Stromal cell of bone marrow (primary cell): ENCODE measurements at regions not wholly inside any gene's neighbourhood (a gene's known extent, or its start where the extent isn't known, plus 50 kb on each side); places are given as distances from the start of the nearest gene placed in this dataset.
A peak's percentile ranks its signal among the peaks of the same experiment; 100 is the strongest.

Experiments used
- DNase-seq: peaks from one replicate; pipeline ENCODE4 v3.0.0-alpha.2; 2012; ENCODE audit warnings: low read depth

DNA sequence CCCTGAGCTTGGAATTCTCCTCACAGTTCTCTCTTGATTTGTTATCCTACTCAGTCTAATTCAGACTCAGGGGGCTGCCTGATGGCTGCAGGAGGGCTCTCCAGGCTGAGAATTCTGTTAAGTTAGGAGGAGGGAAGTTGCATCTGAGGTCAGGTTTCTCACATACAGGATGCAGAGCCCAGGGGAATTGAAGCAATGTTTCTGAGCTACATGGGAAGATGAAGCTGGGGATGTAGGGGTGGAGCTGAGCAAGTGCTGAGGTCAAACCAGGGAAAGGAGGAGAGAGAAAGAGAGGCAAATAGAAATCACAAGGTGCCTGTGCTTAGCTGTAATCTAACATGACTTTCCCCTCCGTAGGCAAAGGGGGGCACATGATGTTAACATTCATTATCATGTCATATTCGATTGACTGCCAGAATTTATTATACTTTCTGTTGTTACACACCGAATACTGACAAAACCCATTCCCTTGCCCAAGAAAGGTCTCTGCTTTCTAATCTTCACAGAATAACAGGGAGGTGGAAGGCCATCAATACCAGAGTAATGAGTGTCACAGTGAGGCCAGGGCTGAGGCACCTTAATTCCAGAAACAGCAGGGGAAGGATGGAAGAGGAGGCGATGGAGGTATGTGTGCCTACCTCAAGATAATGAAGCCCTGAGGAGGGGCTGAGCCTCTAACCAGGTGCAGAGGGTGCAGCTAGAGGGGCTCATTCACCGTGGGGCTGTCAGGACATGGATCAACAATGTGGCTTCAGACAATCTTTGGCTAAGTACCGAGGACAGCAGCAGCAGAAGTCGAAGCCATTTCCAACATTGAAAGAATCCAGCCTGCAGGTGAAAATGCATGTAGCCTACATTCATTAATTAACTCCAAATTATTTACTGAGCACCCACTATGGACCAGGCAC is 205.4 kb upstream of the SNX19 start:
- DNase-seq, result no peak

DNA sequence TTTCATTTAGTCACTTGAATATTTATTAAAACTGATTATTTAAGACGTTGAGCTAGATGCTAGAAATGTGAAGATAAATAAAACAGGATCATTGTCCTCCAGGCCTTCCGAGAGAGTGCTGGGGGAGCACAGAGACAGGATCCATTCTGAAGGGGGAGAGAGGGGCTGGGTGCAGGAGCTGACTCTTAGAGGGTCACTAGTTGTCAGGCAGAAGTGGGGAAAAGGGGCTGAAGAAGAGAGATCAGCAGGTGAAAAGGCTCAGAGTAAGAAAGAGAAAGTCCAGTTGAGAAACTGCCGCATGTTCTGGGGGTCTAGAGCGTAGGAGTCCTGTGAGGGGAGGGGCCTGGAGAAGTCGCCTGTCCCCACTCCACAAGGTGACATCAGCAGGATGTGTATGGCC is 206.2 kb upstream of the SNX19 start:
- no peak for DNase-seq

DNA sequence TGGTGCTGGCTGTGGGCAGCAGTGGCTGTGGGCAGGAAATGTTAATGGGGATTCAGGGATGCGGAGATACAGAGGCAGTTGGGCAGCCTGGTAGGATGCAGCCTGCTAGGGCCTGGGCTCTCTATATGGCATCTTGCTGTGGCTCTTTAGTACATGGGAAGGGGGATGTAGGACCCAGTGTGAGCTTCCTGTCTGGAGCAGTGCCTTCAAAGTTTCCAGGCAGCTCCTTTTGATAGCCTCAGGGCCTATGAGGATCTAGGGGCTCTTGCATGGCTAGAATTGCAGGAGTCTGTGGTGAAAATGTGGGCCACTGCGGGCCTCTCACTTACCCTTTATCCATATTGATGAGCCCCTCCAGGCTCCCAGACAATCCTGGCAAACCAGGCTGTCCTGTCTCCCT is 213.2 kb upstream of the SNX19 start:
- DNase-seq, result no peak

DNA sequence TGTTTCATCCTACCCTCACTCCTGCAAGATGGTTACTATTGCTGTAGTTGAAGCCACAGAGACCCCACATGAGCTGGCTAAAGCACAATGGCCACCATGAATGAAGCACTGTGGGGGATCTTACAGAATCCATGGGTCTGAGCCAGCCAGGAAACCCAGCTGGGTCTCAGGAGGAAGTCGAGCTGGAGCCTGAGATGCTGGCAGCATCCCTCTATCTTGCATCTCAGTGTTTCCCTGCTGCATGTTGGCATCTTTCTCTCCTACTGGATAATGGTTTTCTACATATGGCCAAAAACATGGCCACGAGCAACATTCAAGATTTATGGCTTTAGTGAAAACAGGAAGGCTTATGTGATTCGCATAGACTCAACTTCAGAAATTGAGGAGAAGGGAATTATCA is 219.3 kb upstream of the SNX19 start:
- no peak for DNase-seq

DNA sequence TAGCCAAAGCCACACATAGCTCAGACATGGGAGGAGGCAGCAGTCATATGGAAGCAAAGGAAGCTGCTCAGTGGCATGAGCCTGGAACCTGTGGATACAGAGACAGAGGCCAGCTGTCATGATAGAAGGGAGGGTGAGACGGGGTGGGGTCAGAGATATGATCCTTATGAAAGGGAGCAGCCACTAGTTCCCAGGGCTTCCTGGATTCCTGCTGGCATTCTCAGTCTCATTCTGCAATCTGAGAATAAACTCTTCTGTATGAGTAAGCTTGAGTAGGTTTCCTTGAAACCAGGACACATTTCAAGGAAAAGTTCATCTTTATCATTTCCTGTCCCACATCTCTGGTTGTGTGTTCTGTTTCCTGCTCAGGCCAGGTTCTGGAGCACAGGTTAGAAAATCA is 220.2 kb upstream of the SNX19 start:
- no peak for DNase-seq

DNA sequence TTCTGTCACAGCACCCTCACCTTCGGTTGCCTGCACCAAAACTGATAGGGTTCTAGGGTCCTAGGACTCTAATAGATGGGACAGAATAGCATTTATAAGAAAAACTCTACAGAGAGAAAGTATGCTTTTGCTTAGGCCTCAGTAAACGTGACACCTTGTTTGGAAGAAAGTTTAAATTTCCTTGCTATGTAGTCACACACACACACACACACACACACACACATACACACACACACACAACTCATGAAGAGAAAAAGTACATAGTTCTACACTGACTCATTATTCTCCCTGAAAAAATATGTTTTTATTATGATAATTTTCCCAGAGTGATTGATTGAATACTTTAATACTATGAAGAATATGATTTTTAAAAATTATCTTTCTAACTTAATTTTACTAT is 220.8 kb upstream of the SNX19 start:
- no peak for DNase-seq

DNA sequence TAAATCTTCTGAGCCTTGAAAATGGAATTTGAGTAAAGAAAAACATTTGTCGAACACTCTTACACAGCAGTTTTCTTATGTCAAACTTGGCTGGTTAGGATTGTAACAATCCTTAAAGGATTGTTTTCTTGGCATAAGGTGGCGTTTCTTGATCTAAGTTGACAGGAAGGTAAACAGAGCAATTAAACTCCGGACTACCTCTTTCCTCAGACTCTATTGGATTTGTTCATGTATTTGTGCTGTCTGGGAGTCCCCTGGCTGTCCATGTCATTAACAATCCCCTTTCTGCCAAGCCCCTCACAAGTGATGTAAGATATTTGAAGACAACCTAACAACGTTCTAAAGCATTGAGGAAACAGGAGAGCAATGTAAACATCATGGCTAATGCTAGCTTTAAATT is 222.5 kb upstream of the SNX19 start:
- DNase-seq, result no peak

DNA sequence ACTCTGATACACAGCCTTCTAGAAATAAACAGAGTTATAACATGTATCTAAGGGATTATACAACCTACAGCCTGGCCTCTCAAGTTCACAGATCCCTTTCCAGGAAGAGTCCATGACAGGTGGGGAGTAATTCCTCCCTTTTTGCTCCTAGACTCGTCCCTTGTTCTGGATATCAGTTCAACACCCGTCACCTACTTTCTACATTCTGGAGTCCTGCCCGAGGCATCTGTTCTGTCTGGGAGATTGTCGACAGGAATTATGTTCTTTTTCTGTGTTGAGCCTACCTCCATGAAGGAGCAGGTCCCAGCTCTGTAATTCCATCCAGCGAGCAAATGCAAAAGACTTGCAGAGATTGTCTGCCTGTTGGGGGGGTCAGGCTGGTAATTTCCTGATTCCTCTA is 224.6 kb upstream of the NTM start:
- no peak for DNase-seq

DNA sequence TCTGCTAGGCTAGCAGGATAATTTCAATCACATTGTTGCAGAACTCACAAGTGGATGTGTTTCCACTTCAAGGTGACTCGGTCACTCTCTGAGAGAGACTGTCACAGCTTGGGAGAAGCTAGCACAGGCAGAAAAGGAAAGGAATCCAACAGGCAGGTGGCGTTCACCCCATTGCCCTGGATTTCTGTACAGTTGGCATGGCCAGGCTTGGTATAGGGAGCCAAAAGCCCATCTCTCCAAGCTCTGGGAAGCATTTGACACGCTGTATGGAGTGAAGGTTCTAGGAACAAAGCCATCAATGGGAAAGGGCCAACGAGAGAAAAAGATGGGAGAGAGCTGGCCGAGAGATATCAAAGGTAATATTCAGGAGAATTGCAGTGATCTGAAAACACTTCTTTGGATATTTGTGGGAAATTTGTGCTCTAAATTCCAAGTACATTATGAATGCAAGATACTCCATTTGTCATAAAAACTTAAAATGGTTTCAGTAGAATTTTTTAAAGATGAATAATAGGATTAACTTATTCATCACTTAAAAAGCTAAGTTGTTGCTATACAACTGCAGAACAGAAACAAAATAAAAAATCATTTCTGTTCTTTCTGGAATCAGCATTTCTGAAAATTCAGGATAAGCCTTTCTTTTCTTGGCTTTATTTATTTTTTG is 223.5 kb upstream of the NTM start:
- peak; percentile 3 for DNase-seq

DNA sequence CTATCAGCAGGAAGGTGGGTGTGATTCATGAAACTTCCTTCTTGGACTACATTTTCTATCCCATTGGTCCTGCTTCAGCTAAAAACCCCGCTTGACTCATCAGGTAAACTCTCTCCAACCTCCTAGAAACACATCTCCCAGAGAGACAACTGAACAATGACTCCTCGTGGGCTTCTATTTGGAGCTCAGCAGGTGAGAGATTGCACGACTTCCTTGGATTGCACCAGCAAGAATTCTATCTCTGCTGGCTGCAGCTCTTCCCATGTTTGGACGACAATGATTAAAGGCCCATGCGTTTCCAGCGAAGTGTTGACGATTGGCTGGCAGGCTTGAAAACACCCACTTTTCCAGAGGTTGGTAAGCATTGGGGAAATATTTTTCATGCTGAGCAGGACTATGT is 216.1 kb upstream of the NTM start:
- no peak for DNase-seq

DNA sequence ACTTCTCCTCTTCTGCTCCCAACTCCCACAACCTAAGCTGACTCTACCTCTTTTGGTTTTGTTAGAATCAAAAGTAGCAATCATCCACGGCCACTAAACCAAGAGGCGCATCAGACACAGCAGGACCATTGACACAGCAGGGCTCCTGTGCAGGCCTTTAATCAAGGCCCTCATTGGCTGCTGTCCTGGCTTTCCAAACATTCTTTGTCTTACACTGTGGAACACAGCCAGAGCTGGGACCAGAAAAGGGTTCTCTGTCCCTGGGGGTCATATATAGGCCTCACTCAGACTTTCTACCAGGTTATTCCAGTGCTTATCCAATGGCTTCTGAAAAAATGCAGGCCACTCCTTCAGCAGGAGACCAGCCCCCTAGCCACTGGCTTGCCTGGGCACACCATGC is 212.7 kb upstream of the NTM start:
- DNase-seq, result no peak

DNA sequence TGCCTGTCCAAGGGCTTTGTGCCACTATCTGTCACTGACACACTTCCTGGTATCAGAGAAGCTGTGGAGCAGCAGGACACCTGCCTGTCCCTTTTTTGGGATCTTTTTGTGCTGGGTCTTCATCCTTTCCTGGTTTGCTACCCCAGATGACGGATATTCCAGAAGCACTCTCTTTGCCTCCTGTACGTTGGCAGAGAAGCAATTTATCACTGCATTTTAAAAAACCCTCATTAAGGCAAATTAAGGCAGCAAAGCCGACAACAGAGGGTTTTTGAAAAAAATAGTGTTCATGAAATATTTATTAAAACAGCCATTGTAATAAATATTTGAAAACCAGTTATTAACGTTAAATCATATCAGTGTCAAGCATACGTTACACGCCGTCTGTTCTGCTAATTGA is 209.6 kb upstream of the NTM start:
- no peak for DNase-seq

DNA sequence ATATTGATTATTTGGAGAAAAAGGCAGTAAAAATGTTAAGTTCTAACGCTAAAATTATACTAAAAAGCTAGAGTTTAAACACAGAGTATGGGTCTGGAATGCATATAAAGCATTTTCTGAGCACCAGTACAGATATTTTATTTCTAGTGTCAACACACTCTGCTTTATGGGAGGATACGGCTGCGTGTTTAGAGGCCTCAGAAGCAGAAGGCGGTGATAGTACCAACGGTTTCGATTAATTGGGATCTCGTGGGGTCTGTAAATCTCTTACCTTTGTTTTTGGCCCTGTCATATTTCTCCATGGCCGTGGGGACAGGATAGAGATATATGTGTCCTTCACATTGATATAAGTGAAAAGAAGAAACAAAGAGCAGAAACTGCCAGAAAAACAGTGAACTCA is 206.8 kb upstream of the NTM start:
- no peak for DNase-seq

DNA sequence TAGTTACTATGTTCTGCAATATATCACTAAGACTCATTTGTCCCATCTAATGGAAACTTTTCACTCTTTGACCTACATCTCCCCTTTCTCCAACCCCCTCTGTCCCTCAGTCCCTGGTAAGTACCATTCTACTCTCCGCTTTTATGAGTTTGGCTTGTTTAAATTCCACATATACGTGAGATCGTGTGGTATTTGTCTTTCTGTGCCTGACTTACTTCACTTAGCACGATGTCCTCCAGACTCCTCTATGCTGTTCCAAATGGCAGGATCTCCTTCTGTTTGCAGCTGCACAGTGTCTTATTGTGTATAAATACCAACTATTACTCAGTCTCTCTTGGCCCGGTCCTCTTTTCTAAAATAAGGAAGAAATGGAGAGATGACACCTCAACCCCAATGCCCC is 205.4 kb upstream of the NTM start:
- DNase-seq, result no peak

DNA sequence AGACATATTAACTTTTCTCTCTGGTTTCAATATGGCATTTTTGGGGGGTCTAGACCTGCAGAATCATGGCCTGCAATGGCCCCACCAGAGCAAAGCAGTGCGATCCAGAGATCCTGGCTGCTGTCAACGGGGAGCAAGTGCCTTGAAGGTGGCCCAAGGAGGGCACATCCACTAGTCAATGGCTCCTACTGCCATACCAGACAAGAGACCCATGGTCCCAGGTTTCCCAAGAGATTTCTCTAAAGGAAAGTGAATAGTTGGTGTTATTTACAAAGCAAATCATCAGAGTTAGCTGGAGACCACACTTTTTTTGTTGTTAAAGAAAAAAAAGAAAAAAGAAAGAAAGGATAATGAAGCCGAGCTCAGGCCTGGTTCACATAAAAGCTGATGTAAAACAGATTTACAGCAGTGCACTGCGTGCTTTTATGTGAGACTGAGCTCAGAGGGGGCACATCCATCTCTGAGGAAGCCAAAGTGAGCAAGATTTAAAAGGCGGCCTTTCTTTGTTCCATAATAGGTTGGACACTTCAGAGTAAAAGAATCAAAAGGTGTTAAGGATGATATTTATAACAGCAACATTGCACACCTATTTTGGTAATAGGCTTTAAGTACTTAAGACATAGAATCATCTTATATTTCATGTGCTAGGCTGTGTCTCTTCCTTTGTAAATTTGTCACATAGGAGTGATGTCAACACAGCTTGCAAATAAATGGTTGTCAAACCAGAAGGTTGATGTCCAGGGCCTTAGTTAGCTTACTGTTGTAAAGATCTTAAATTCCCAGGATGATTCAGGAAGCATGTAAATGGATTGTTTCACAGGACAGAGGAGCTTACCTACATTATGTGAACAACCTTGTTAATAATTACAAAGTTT is 201.3 kb upstream of the NTM start:
- no peak for DNase-seq

DNA sequence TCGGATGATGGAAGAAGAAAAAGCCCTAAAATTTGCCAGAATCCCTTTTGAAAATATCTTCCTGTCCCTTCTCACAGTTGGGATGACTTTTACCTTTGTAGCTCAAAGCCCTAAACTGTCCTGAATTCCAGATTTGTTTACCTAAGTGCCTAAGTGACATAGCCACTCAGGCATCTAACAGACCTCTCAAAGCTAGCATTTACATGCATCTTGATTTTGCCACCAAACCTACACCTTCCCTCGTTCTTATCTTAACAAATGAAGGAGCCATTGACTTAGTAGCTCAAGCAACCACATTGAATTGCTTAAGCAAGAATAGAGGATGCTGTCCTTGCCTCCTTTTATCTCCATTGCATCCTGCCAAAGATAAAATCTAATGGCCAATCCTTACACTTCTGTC is 198.4 kb upstream of the NTM start:
- no peak for DNase-seq

DNA sequence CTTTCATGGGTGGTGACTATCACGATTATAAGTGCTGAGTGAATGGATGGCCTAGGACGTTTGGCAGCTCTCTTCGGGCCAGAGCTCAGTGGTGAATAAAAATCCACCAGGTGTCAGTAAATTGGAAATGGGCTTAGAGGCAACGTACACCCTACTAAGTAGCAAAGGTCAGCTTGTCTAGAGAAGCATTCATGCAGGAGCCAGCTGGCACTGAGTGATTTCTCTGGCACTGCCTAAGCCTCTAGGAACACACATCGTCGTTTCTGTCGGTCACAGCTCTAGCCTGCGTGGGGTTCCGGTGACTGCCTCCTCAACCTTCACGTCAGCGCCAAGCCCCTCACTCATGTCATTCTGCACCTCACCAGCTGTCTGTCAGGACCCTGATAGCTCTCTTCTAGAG is 192.4 kb upstream of the NTM start:
- no peak for DNase-seq

DNA sequence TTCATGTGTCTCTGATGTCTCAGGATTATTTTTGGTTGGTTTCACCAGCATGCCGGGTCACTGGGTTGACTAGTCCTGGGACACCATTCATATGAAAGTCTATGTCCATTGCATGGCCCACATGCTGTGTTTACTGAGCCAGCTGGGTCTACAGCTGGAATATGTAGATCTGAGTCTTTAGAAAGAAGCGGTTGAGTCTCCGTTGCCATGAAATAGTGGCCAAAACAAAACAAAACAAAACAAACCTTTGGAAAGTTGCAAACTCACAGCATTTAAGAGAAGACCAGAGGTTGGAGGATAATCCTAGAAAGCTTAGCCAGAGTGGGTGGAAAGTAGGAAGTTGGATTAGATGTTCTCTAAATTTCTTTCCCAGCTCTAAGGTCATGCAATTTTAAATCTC is 191.8 kb upstream of the NTM start:
- DNase-seq, result no peak

DNA sequence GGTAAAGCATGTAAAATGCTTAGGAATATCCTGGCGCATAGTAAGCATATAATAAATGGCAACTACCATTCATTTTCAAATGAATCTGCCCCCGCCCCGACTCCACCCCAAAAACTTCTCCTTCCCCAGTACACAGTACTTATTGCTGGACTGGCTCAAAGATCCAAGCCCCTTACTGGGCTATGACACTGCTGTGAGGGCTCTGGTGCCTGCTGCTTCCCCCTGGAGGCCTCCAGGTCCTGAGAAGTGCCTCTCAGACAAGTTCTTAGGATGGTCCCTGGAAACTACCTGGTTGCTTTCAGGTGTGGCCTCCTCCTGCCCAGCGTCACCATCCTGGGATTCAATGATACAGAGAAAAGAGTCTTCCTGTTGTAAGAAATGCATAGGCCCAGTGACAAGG is 190.6 kb upstream of the NTM start:
- no peak for DNase-seq

DNA sequence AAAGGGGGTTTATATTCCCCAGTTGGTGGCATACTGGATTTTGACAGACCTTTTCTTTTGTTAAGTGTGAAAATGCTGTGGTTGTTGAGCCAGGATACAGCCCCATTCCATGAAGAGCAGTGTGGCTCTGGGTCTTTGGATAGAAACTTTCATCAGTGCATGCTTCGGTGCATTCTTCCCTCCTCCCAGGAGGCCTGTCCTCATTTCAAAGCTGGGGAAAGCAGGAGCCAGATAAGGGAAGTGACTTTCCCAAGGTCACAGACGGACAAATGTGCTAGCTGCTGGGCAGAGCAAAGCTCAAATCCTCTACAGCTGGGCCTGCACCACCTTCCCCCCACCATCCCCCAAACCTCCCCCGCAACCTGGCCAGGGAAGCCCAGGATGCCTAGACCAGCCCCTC is 184.5 kb upstream of the NTM start:
- DNase-seq, result no peak

DNA sequence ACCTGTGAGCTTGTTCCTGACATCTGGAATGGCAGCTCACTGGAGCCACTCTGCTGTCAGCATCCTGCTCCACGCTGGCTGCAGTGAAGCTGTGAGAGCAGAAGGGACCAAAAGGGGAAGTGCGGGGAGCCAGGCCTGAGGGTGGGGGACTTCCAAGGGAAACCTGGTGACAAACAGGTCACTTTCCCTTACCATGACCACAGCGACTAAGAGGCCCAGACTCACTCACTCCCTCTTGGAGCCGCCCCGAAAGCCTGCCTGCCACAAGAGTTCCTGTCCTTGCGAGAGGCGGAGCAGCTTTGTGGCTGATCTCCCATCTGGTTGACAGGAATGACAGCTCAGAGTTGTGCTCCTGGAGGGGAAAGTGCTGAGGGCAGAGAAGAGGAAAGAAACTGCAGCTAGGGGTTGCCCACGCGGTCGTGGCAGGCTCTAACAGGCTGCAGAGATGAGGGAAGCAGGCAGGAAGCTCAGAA is 183.8 kb upstream of the NTM start:
- no peak for DNase-seq

DNA sequence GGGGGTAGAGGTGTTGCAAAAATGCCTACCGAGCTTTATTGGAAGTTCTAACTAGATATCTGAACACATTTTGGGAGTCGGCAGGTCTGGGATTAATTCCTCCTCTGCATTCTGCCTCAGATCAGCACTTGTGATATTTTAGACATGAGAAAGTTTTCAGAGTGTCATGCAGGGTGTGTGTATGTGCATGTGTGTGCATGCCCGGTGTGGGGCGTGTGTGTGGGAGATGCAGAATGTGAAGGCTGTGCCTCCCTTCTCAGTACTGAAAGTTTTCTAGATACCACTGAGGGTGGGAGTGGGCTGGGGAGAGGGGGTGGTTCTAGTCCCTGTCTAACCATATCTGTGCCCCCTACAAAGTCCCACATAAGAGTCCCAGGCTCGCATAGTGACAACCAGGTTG is 180.0 kb upstream of the NTM start:
- DNase-seq, result no peak

DNA sequence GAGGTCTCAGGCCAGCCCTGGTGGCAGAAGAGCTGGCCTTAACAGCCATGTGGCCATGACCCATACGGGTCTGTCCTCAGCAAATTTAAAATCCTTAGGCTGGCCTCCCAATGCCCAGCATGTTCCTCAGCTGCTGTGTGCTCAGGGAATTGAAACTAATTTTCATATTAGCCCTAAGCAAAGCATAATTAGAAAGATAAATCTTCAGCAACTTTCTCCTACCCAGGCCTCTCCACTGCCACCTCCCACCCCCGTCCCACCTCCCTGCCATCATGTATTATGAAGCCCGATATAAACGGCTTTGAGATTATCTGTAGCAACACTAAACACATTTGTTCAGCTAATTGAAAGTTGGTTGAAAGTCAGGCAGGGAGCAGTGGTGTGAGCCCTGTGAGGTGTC is 178.8 kb upstream of the NTM start:
- no peak for DNase-seq
